ENCODE measurements at regions not wholly inside any gene's neighbourhood (a gene's known extent, or its start where the extent isn't known, plus 50 kb on each side); places are given as distances from the start of the nearest gene placed in this dataset.

- no peak for TF ChIP-seq ZBTB7A (IDR thresholded peaks at IDR 0.05; ENCODE audit: low read depth)
- no peak for TF ChIP-seq CEBPB (IDR thresholded peaks at IDR 0.05)
- no peak for TF ChIP-seq EP300 (IDR thresholded peaks at IDR 0.05; ENCODE audit: borderline replicate concordance)
- TF ChIP-seq CREB1 (IDR thresholded peaks at IDR 0.05; ENCODE audit: low read depth): no peak
- TF ChIP-seq EGR1 (IDR thresholded peaks at IDR 0.05): no peak
- TF ChIP-seq FOXM1 (IDR thresholded peaks at IDR 0.05; ENCODE audit: borderline replicate concordance, low read depth): no peak
- TF ChIP-seq YY1 (IDR thresholded peaks at IDR 0.05; ENCODE audit: low read depth): no peak
- TF ChIP-seq, protein P1, sequence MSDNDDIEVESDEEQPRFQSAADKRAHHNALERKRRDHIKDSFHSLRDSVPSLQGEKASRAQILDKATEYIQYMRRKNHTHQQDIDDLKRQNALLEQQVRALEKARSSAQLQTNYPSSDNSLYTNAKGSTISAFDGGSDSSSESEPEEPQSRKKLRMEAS (IDR thresholded peaks at IDR 0.05): no peak
- TF ChIP-seq TAF1 (IDR thresholded peaks at IDR 0.05; ENCODE audit: low read depth): no peak
- TF ChIP-seq TCF12 (IDR thresholded peaks at IDR 0.05; ENCODE audit: low read depth): no peak
- TF ChIP-seq USF1 (IDR thresholded peaks at IDR 0.05): no peak
- no peak for TF ChIP-seq NFIC (IDR thresholded peaks at IDR 0.05)
These were observed 96.6 kb upstream of the TNR start for GRCh38 chr1:175839779-175840669.

DNA sequence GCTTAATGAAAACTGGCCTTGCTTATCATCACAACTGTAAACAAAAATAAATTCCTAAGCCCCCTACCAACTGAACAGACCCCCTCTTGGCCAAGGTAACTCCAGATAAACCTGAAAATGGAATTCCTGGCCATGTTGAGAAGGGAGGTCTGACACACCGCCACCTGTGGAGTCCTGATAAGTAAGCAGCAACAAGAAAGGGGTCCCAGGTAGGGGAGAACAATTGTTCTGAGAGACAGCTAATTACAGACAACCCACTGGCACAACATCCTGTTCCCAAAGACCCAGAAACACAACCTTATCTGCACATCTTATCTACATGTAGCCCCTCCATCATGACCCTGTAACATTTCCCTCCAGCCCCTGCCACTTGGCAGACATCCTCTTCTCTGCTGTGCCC, 91.2 kb upstream of the TNR start:
- TF ChIP-seq USF1 (IDR thresholded peaks at IDR 0.05) (no peak), TAF1 (IDR thresholded peaks at IDR 0.05; ENCODE audit: low read depth) (no peak), EGR1 (IDR thresholded peaks at IDR 0.05) (no peak), CREB1 (IDR thresholded peaks at IDR 0.05; ENCODE audit: low read depth) (no peak), NFIC (IDR thresholded peaks at IDR 0.05) (no peak), EP300 (IDR thresholded peaks at IDR 0.05; ENCODE audit: borderline replicate concordance) (no peak), TCF12 (IDR thresholded peaks at IDR 0.05; ENCODE audit: low read depth) (no peak), FOXM1 (IDR thresholded peaks at IDR 0.05; ENCODE audit: borderline replicate concordance, low read depth) (no peak), RAD21 (IDR thresholded peaks at IDR 0.05; ENCODE audit: low read depth) (no peak), CEBPB (IDR thresholded peaks at IDR 0.05) (no peak), YY1 (IDR thresholded peaks at IDR 0.05; ENCODE audit: low read depth) (no peak), TEAD4 (IDR thresholded peaks at IDR 0.05) (no peak), ZBTB7A (IDR thresholded peaks at IDR 0.05; ENCODE audit: low read depth) (no peak)
- TF ChIP-seq, protein P2, sequence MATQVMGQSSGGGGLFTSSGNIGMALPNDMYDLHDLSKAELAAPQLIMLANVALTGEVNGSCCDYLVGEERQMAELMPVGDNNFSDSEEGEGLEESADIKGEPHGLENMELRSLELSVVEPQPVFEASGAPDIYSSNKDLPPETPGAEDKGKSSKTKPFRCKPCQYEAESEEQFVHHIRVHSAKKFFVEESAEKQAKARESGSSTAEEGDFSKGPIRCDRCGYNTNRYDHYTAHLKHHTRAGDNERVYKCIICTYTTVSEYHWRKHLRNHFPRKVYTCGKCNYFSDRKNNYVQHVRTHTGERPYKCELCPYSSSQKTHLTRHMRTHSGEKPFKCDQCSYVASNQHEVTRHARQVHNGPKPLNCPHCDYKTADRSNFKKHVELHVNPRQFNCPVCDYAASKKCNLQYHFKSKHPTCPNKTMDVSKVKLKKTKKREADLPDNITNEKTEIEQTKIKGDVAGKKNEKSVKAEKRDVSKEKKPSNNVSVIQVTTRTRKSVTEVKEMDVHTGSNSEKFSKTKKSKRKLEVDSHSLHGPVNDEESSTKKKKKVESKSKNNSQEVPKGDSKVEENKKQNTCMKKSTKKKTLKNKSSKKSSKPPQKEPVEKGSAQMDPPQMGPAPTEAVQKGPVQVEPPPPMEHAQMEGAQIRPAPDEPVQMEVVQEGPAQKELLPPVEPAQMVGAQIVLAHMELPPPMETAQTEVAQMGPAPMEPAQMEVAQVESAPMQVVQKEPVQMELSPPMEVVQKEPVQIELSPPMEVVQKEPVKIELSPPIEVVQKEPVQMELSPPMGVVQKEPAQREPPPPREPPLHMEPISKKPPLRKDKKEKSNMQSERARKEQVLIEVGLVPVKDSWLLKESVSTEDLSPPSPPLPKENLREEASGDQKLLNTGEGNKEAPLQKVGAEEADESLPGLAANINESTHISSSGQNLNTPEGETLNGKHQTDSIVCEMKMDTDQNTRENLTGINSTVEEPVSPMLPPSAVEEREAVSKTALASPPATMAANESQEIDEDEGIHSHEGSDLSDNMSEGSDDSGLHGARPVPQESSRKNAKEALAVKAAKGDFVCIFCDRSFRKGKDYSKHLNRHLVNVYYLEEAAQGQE (IDR thresholded peaks at IDR 0.05; ENCODE audit: low read depth): no peak
- TF ChIP-seq, protein P1 (IDR thresholded peaks at IDR 0.05): no peak

DNA sequence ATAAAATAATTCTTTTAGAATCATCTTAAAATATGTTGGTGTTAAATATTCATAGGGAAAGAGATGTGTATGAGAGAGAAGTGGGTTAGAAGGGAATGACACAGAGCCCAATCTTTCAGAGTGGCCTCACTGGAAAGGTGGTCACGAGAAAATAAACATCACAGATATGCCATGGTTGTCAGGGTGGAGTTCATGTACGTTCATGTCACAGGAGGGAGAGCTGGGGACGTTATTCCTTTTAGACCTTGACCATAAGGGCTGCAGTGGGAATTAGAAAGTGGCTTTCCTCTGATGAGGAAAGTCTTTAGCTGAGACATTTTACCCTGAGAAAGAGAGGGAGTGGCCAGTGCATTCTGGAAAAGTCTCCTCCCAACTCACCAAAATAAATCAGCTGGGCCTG, 90.6 kb upstream of the TNR start:
- TF ChIP-seq, protein P1 (IDR thresholded peaks at IDR 0.05): no peak
- TF ChIP-seq RAD21 (IDR thresholded peaks at IDR 0.05; ENCODE audit: low read depth) (no peak), TAF1 (IDR thresholded peaks at IDR 0.05; ENCODE audit: low read depth) (no peak), CEBPB (IDR thresholded peaks at IDR 0.05) (no peak), TCF12 (IDR thresholded peaks at IDR 0.05; ENCODE audit: low read depth) (no peak), EP300 (IDR thresholded peaks at IDR 0.05; ENCODE audit: borderline replicate concordance) (no peak), EGR1 (IDR thresholded peaks at IDR 0.05) (no peak), ZBTB7A (IDR thresholded peaks at IDR 0.05; ENCODE audit: low read depth) (no peak), FOXM1 (IDR thresholded peaks at IDR 0.05; ENCODE audit: borderline replicate concordance, low read depth) (no peak), USF1 (IDR thresholded peaks at IDR 0.05) (no peak), CREB1 (IDR thresholded peaks at IDR 0.05; ENCODE audit: low read depth) (no peak), YY1 (IDR thresholded peaks at IDR 0.05; ENCODE audit: low read depth) (no peak), NFIC (IDR thresholded peaks at IDR 0.05) (no peak), TEAD4 (IDR thresholded peaks at IDR 0.05) (no peak)
- TF ChIP-seq, protein P2 (IDR thresholded peaks at IDR 0.05; ENCODE audit: low read depth): no peak

- TF ChIP-seq USF1 (IDR thresholded peaks at IDR 0.05): no peak
- no peak for TF ChIP-seq CREB1 (IDR thresholded peaks at IDR 0.05; ENCODE audit: low read depth)
- no peak for TF ChIP-seq EGR1 (IDR thresholded peaks at IDR 0.05)
- TF ChIP-seq YY1 (IDR thresholded peaks at IDR 0.05; ENCODE audit: low read depth): no peak
- no peak for TF ChIP-seq FOXM1 (IDR thresholded peaks at IDR 0.05; ENCODE audit: borderline replicate concordance, low read depth)
- TF ChIP-seq NFIC (IDR thresholded peaks at IDR 0.05): no peak
- TF ChIP-seq TEAD4 (IDR thresholded peaks at IDR 0.05): no peak
- no peak for TF ChIP-seq TAF1 (IDR thresholded peaks at IDR 0.05; ENCODE audit: low read depth)
- no peak for TF ChIP-seq CEBPB (IDR thresholded peaks at IDR 0.05)
- no peak for TF ChIP-seq ZBTB7A (IDR thresholded peaks at IDR 0.05; ENCODE audit: low read depth)
- TF ChIP-seq, protein P1 (IDR thresholded peaks at IDR 0.05): no peak
- TF ChIP-seq TCF12 (IDR thresholded peaks at IDR 0.05; ENCODE audit: low read depth): no peak
- no peak for TF ChIP-seq EP300 (IDR thresholded peaks at IDR 0.05; ENCODE audit: borderline replicate concordance)
- TF ChIP-seq RAD21 (IDR thresholded peaks at IDR 0.05; ENCODE audit: low read depth): no peak
- TF ChIP-seq, protein P2 (IDR thresholded peaks at IDR 0.05; ENCODE audit: low read depth): no peak
These were observed 90.1 kb upstream of the TNR start for GRCh38 chr1:175833502-175833901.

All from Ishikawa (cell line).